ENCODE measurements at regions not wholly inside any gene's neighbourhood (a gene's known extent, or its start where the extent isn't known, plus 50 kb on each side); places are given as distances from the start of the nearest gene placed in this dataset.

GRCh38 chr3:101963902-101964362 lies 114.6 kb downstream of the NFKBIZ start:
- no peak overlapping the region for H3K4me3 ChIP-seq (ENCODE audit: low read depth in 1 of 3, low read length in 3 of 3)
- no peak overlapping the region for H3K27ac ChIP-seq (ENCODE audit: low read depth in 1 of 2, low read length in 2 of 2)
- 88% methylated on average over 3 of the region's 3 CpGs for WGBS
- no peaks in the 10 kb centered on the region for H3K27me3 ChIP-seq (ENCODE audit: control insufficient read depth in 4 of 4, insufficient read depth in 4 of 4, low read length in 3 of 4)
- no peaks in the 10 kb centered on the region for H3K36me3 ChIP-seq (ENCODE audit: control insufficient read depth in 4 of 4, insufficient read depth in 3 of 4, low read depth in 1 of 4, low read length in 3 of 4)
- TF ChIP-seq SP1 (IDR thresholded peaks at IDR 0.05), result no peak
- no peak for TF ChIP-seq EGR1 (IDR thresholded peaks at IDR 0.05; ENCODE audit: low read depth in 2 of 2)
- no peak for TF ChIP-seq MAX (IDR thresholded peaks at IDR 0.05)
- no peak for TF ChIP-seq CTCF (IDR thresholded peaks at IDR 0.05; ENCODE audit: low read depth, low read length, missing input control)
- TF ChIP-seq JUND (IDR thresholded peaks at IDR 0.05), result no peak
- no peak for TF ChIP-seq ZBTB33 (IDR thresholded peaks at IDR 0.05)
- TF ChIP-seq HNF4A (conservative IDR thresholded peaks at IDR 0.05), result no peak
- no peak for TF ChIP-seq FOXA1 (IDR thresholded peaks at IDR 0.05)
- TF ChIP-seq TAF1 (conservative IDR thresholded peaks at IDR 0.05), result no peak
- H3K9me3 ChIP-seq (ENCODE audit: control insufficient read depth in 4 of 4, low read length in 3 of 4), result no peaks in the 10 kb centered on the region
- no peak overlapping the region for H3K9ac ChIP-seq (ENCODE audit: low read depth in 1 of 2, low read length in 2 of 2)
- H3K4me1 ChIP-seq (ENCODE audit: control insufficient read depth in 4 of 4, insufficient read depth in 4 of 4, low read length in 3 of 4), result no peaks in the 10 kb centered on the region
- DNase-seq (ENCODE audit: low spot score), result no peak

GRCh38 chr3:101964861-101965260 lies 115.5 kb downstream of the NFKBIZ start:
- WGBS, result 90% methylated on average over 4 of the region's 4 CpGs
- Histone ChIP-seq H3K27me3 (ENCODE audit: control insufficient read depth in 4 of 4, insufficient read depth in 4 of 4, low read length in 3 of 4) (no peaks in the 10 kb centered on the region), H3K36me3 (ENCODE audit: control insufficient read depth in 4 of 4, insufficient read depth in 3 of 4, low read depth in 1 of 4, low read length in 3 of 4) (no peaks in the 10 kb centered on the region), H3K9me3 (ENCODE audit: control insufficient read depth in 4 of 4, low read length in 3 of 4) (no peaks in the 10 kb centered on the region), H3K4me3 (ENCODE audit: low read depth in 1 of 3, low read length in 3 of 3) (no peak overlapping the region), H3K9ac (ENCODE audit: low read depth in 1 of 2, low read length in 2 of 2) (no peak overlapping the region), H3K27ac (ENCODE audit: low read depth in 1 of 2, low read length in 2 of 2) (no peak overlapping the region), H3K4me1 (ENCODE audit: control insufficient read depth in 4 of 4, insufficient read depth in 4 of 4, low read length in 3 of 4) (no peaks in the 10 kb centered on the region)
- no peak for TF ChIP-seq SP1 (IDR thresholded peaks at IDR 0.05)
- no peak for TF ChIP-seq REST (IDR thresholded peaks at IDR 0.05)
- TF ChIP-seq EGR1 (IDR thresholded peaks at IDR 0.05; ENCODE audit: low read depth in 2 of 2), result no peak
- no peak for TF ChIP-seq TAF1 (conservative IDR thresholded peaks at IDR 0.05)
- TF ChIP-seq MAX (IDR thresholded peaks at IDR 0.05), result no peak
- no peak for TF ChIP-seq RXRA (IDR thresholded peaks at IDR 0.05)
- TF ChIP-seq RAD21 (IDR thresholded peaks at IDR 0.05), result no peak
- no peak for TF ChIP-seq JUND (IDR thresholded peaks at IDR 0.05)
- TF ChIP-seq ZBTB33 (IDR thresholded peaks at IDR 0.05), result no peak
- no peak for DNase-seq (ENCODE audit: low spot score)
